Fibroblast of pulmonary artery (primary cell): ENCODE measurements at regions not wholly inside any gene's neighbourhood (a gene's known extent, or its start where the extent isn't known, plus 50 kb on each side); places are given as distances from the start of the nearest gene placed in this dataset.

Source experiments
- DNase-seq: peaks from one replicate; pipeline ENCODE4 v3.0.0-alpha.2; 2010; ENCODE audit warnings: low read depth
- H3K4me3 ChIP-seq: replicated peaks from 2 replicates; pipeline ENCODE4 v1.5.1; 2011; ENCODE audit warnings: low read depth, mild to moderate bottlenecking, control low read depth, low read length, moderate library complexity
- TF ChIP-seq, protein P1 (sequence below): IDR thresholded peaks from 2 replicates; pipeline ENCODE4 v1.5.1; 2011; ENCODE audit warnings: mild to moderate bottlenecking, control low read depth, low read length, inconsistent platforms; ENCODE audit errors: missing control alignments

DNA sequence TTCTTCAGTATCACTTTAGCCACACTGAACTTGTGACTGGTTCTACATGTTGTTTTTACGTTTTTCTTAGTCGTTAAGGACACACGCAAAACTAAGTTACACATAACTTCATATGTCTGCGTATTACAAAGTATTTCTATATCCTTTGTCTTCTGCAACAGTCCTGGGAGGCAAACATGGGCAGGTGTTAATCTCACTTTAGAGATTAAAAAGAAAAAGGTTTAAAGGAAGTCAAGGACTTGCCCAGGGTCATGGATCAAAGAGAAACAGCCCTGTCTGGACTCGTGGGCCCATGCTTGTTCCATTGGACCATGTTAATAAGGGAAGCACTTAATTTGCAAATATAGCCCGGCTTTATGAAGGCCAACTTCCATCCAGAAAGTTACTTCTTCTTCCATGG lies 98.6 kb upstream of the LPP start:
- H3K4me3 ChIP-seq = no peak overlapping the region
- no peak for DNase-seq
- TF ChIP-seq, protein P1, sequence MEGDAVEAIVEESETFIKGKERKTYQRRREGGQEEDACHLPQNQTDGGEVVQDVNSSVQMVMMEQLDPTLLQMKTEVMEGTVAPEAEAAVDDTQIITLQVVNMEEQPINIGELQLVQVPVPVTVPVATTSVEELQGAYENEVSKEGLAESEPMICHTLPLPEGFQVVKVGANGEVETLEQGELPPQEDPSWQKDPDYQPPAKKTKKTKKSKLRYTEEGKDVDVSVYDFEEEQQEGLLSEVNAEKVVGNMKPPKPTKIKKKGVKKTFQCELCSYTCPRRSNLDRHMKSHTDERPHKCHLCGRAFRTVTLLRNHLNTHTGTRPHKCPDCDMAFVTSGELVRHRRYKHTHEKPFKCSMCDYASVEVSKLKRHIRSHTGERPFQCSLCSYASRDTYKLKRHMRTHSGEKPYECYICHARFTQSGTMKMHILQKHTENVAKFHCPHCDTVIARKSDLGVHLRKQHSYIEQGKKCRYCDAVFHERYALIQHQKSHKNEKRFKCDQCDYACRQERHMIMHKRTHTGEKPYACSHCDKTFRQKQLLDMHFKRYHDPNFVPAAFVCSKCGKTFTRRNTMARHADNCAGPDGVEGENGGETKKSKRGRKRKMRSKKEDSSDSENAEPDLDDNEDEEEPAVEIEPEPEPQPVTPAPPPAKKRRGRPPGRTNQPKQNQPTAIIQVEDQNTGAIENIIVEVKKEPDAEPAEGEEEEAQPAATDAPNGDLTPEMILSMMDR = no peak

DNA sequence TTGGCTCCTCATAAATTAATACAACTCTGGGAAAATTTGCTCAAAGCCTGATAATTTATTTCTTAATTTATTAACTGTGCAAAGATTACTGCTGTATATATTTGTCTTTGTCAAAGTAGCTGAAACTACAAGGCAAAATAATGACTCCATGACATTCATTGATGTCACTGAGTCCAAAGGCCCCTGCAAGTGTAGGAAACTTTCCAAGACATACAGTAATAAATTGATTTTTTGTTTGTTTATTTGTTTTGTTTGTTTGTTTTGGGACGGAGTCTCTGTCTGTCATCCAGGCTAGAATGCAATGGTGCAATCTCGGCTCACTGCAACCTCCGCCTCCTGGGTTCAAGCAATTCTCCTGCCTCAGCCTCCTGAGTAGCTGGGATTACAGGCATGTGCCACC lies 96.8 kb upstream of the LPP start:
- TF ChIP-seq, protein P1 = no peak
- no peak overlapping the region for H3K4me3 ChIP-seq
- no peak for DNase-seq

DNA sequence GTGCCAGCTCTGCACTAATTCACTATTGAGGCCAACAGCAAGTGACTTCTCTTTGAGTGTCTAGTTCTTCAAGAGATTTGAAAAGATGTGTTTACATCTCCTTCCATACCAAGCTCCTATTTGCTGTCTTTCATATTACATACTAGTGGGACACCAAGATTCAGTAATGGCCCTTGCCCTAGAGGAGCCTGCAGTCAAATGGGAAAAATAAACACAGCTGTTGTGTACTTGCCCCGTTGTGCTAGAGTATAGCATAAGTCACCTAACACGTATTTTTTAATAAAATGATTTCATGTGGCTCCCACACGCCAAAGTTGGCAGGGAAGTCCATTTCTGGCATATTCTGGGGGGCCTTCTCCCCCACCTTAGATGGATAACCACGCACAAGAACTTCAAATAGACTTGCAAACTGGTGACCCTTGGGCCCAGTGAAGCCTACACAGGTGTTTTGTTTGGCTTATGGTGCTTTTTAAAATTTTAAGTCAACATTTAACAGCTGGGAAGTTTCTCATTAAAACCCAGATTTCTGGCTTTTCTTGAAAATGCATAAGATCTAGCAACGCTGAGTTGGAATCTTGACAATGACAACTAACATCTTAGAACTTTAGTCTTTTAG lies 95.3 kb upstream of the LPP start:
- TF ChIP-seq, protein P1 = no peak
- no peak for DNase-seq
- H3K4me3 ChIP-seq = no peak overlapping the region

DNA sequence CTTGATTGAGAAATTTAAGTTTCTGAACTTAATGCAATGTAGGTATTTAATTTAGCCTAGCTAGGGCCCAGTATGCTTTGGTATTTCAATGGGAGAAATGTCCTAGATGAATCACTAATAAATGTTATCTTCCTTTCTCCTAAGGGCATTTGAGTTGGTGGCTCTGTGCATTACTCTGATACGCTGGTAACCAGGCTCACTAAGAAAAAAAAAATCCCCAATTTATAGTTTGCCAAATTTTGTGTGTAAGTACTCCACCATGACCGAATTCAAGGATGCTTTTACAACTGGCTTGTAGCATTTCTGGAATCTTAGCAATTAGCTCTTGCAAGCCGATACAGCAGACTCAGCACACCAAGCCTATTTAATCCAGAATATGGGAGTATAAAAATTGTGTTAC lies 94.6 kb upstream of the LPP start:
- no peak overlapping the region for H3K4me3 ChIP-seq
- TF ChIP-seq, protein P1 = no peak
- DNase-seq = no peak

DNA sequence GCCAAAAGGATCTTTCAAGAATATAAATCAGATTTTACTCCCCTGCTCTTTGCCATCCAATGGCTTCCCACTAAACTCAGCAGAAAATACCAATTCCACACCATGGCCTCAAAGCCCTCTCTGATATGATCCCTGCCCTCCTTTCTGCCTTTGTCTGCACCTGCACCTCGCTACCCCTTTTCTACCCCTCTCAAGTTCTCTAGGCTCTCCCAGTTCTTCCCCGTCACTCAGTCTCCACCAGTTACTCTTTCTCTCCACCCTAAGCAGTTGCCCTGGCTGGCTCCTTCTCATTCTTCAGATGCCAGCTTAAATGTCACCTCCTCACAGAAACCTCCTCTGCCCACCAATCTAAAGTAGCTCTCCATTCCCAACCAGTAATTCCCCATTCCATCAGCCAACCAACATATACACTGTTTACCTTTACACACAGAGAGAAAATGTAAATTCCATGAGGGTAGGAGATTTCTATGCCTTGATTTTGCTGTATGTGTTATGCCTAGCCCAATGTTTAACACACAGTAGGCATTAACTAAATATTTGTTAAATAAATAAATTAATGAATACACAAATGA lies 93.6 kb upstream of the LPP start:
- TF ChIP-seq, protein P1 = no peak
- no peak for DNase-seq
- H3K4me3 ChIP-seq = no peak overlapping the region

DNA sequence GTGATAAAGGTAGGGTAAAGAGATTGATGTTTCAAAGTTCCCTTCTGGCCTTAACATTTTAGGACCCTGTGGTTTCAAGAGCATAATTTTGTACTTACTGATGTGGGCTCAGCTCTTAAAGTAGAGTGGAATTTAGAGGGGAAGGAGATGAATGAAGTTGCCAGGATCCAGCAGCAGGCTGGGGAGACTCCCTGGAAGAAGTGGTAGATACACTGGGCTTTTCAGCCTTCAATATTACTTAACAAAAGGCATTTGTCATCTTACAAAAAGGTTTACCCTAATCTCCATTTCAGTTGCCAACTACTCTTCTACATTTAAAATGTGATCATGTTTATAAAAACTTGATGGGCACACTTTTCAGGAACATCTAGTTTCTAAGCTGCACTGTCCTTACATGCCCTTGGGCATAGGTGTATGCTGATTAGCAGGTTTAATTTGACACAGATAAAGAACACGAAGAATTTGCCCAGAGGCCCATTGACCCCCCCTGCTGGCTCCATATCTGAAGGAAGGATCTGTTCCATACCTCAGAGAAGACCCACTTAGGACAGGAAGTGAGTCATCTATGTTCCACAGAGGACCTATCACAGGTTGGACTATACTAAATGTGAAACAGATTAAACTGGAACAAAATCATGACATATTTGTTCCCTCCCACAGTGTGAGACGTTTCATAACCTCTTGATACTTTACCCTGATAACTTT lies 93.0 kb upstream of the LPP start:
- H3K4me3 ChIP-seq = no peak overlapping the region
- DNase-seq = peak; percentile 37
- TF ChIP-seq, protein P1 = no peak

DNA sequence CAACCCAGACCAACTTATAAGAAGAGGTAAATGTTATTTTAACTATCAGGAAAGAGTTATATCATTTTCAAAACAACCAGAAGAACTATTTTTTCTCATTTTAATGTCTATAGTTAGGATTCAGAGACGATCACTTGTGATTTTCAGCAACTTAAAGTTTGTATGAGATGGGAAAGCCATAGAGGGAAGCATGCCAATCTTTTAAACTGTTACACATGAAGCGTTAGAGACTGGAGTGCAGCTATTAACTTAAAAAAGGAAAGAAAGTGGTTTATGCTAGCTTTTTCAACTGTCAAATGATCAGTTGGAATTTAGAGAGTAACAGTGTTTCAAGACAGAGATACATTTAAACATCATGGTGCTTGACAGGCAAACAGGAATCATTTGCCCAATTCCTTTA lies 91.7 kb upstream of the LPP start:
- TF ChIP-seq, protein P1 = no peak
- DNase-seq = no peak

More for the DNA sequence above, 91.7 kb upstream of the LPP start:
- H3K4me3 ChIP-seq = no peak overlapping the region
